ENCODE measurements at regions not wholly inside any gene's neighbourhood (a gene's known extent, or its start where the extent isn't known, plus 50 kb on each side); places are given as distances from the start of the nearest gene placed in this dataset.
"Not testable (repeated sequence)": the region's sequence is repeated elsewhere in the genome, so short reads cannot be mapped to it uniquely, and the experiment has no call there.

- no peak for DNase-seq
Observed at GRCh38 chr13:61358599-61358998, 57.0 kb downstream of the PCDH20 start.

- no peak for DNase-seq
Observed at GRCh38 chr13:61350341-61350740, 65.3 kb downstream of the PCDH20 start.

GRCh38 chr13:61339054-61339621 is 76.5 kb downstream of the PCDH20 start:
- DNase-seq, result no peak

DNA sequence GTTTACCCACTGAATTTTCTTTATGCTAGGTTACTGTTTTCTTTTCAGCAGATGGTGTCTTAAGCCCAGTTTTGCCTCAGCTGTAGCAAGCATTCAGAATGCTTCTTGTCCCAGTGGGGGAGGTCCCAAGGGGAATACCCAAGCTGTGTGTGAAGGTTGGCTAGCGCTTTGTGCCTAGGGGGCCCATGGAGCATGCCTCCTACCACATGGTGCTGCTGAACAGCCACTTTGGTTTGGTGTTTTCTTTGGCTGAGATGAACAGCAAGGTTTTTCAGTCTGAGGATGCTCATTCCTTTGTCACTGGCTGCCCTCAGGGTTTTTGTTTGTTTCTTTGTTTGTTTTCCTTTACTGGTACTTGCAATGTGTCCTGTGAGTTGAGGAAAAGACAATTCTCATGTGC is 99.0 kb downstream of the PCDH20 start:
- no peak for DNase-seq

DNA sequence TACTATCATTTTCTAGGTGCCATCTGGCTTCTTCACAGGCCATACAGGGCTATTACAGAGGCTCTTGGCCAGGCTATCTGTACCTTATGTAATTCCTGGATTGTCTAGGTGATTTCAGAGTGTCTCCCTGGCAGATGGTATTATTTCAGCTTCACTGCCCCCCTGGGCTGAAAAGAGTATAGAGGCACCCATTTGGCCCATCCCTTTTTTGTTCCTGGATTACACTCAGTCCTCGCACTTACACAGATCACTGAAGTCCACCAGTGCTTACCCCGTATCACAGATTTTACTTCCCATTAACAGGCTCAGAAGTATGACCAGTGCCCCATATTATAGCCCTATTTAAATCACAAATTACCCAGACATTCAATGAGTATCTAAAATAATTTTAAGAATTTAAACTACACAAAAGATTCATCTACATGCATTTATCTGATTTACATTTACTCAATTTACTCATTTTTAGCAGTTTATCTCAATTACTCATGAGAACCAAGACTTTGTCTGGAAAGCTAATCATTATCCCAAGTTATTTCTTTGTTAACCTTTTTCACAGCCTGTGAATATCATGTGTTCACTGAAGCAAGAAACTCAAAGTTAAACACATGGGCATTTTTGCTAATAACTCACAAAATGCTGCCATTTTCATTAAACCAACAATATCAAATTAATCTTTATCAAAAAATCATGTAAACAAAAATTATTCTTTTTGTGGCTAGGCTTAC is 121.0 kb downstream of the PCDH20 start:
- DNase-seq, result no peak

DNA sequence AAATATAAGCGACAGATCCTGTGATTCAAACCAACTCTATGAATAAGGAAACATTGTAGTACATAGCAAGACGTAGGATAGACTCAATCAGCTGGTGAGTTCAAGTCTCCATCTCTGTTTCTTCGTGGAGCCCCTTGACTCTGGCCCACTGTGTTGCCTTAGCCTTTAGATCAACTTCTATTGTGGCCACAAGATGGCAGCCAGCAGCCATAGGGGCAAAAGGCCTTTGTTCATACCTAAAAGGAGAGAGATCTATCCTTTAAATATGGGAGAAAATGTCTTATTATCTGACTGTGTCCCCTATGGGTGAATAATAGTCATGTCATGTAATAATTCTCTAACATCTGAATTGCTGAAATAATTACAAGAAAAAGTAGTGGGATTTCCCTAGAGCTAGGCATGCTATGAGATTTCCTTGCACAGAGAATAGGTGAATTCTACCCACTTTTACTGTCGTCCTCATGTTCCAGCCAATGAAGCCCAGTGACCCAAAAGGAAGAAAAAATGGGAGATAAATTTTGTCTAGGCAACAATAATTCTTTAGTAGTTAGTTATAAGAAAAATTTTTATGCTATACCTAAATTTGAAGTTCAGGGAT is 129.4 kb downstream of the PCDH20 start:
- no peak for DNase-seq

GRCh38 chr13:61277586-61278276 is 137.9 kb downstream of the PCDH20 start:
- no peak for DNase-seq

GRCh38 chr13:61277088-61277487 is 138.6 kb downstream of the PCDH20 start:
- no peak for DNase-seq

GRCh38 chr13:61276401-61276800 is 139.2 kb downstream of the PCDH20 start:
- DNase-seq, result no peak

- DNase-seq, result no peak
Observed at GRCh38 chr13:61275736-61276135, 139.9 kb downstream of the PCDH20 start.

GRCh38 chr13:61275251-61275650 is 140.4 kb downstream of the PCDH20 start:
- DNase-seq, result no peak

DNA sequence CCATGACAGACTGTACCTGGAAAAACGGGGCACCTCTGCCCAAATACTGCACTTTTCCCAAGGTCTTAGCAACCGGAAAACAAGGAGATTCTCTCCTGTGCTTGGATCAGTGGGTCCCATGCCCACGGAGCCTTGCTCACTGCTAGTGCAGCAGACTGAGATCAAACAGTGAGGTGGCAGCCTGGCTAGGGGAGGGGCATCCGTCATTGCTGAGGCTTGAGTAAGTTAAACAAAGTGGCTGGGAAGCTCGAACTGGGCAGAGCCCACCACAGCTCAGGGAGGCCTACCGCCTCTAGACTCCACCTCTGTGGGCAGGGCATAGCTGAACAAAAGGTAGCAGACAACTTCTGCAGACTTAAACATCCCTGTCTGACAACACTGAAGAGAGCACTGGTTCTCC is 148.8 kb downstream of the PCDH20 start:
- not testable (repeated sequence) for DNase-seq

DNA sequence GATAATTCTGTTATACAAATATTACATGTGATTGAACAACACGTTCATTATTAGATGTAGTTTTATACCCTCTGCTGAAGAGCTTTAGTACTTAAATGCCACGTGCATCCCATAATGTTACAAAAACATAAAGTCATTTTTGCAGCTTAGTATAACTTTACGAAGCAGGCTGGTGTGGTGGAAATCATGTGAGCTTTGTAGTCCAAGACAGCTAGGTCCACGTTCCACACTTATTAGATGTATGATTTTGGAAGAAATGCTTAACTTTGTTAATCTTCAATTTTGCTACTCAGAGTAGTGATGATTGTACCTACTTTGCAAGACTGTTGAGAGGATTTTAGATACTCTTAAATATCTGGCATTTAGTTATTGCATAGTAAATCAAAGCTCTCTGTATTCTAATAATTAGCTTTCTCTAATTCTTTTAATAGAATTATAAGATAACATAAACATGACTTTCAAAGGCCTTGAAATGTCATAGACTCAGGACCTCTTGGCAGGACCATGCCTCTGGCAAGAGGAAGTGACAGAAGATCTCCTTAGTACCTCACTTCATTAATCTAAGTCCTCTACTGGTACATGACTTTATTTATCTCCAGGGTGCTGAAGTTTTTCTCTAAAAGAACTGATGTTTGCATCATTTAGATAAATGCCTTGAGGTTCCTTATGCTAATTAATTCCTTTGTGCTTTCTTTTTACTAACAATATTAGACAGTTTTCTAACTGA is 153.7 kb downstream of the PCDH20 start:
- no peak for DNase-seq

- DNase-seq, result no peak
Observed at GRCh38 chr13:61258185-61258584, 157.5 kb downstream of the PCDH20 start.

- DNase-seq, result no peak
Observed at GRCh38 chr13:61255040-61255796, 160.4 kb downstream of the PCDH20 start.

DNA sequence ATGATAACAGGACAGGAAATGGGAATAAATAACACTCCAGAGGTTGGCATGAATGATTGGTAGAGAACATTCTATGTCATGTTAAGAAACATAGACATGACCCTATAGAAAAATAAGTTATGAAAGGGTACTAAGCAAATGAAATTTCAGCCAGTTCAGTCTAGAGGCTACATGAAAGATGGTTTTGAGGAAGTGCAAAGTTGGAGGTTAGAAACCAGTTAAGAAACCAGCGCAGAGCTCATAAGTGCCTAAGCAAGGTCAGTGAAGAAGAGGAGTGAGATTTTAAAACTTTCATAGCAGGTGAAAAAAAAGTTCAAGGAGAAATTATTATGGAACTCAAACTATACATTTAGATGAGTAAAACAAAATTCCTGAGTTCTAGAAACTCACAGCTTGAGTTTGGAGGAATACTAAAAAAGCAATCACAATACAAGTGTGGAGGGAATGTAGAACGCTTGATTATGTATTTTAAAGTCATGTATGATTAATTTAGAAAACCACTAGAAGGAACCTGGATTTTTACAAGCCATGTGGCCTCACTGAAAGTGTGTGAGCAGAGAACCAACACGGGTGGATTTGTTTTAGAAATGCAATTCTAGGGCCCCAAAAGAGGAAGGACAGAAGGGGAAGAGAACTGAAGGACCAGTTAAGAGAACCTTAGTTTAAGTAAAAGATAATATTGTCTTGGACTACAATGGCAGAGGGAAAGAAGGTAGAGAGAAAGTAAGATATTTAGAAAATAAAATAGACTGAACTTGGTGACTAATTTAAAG is 162.4 kb downstream of the PCDH20 start:
- no peak for DNase-seq

DNA sequence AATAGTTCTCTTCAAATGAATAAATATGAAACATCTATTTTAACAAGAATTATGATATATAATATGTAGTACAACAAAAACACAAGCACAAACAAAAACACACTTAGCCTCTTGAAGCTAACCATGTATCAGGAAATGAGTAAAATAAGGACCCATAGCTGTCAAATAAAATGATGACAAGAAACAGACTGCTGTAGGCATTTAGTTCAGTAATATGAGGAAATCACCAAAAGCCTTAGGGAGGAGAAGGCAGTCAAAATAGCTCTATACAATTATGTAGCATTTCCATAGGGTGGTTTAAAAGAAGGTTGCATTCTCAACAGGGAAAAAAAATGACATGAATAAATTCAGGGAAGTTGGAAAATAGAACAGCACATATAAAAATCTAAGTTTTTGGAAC is 163.4 kb downstream of the PCDH20 start:
- DNase-seq, result no peak

GRCh38 chr13:61247149-61247936 is 168.3 kb downstream of the PCDH20 start:
- no peak for DNase-seq

DNA sequence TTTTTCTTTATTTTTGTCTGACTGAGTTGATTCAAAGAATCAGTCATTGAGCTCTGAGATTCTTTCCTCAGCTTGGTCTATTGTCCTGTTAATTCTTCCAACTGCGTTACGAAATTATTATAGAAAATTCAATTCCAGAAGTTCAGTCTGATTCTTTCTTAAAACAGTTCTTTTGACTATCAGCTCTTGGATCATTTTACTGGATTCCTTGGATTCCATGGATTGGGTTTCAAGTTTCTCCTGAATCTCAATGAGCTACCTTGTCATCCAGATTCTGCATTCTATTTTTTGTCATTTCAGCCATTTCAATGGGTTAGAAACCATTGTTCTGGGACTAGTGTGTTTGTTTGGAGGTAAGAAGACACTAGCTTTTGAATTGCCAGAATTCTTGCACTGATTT is 169.3 kb downstream of the PCDH20 start:
- DNase-seq, result no peak

DNA sequence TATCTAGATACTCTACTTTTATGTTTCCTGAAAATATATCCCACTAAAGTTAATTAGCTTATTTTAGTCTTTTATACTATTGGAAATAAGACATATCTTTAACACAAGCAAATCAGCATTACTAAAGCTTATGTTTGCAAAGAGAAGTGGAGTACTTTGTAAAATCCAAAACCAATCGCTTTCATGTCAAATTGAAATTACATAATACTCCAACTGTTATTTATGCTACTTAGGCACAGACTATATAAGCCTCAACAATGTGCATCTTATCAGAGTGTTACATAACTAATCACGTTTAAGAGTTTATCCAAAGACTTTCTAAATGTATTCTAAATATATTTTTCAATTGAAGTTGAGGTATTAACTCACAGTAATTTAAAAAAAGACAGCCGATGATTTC is 200.0 kb downstream of the PCDH20 start:
- no peak for DNase-seq

- no peak for DNase-seq
Observed at GRCh38 chr13:61215116-61215515, 200.5 kb downstream of the PCDH20 start.
